HS-27A (cell line): ENCODE measurements at regions not wholly inside any gene's neighbourhood (a gene's known extent, or its start where the extent isn't known, plus 50 kb on each side); places are given as distances from the start of the nearest gene placed in this dataset.
A peak's percentile ranks its signal among the peaks of the same experiment; 100 is the strongest.
"Not testable (repeated sequence)": the region's sequence is repeated elsewhere in the genome, so short reads cannot be mapped to it uniquely, and the experiment has no call there.

Experiments used
- DNase-seq: peaks from one replicate; pipeline ENCODE4 v3.0.0-alpha.2; 2012; ENCODE audit warnings: low read depth, missing footprints

- peak; percentile 4 for DNase-seq
Observed at GRCh38 chr2:8121022-8121825, 560.6 kb upstream of the ID2 start.

GRCh38 chr2:8121826-8122513, 559.9 kb upstream of the ID2 start:
- no peak for DNase-seq

GRCh38 chr2:8122520-8122919, 559.3 kb upstream of the ID2 start:
- DNase-seq = no peak

- DNase-seq = no peak
Observed at GRCh38 chr2:8123464-8123863, 558.4 kb upstream of the ID2 start.

GRCh38 chr2:8125741-8126711, 555.8 kb upstream of the ID2 start:
- DNase-seq = no peak

GRCh38 chr2:8126783-8127182, 555.1 kb upstream of the ID2 start:
- no peak for DNase-seq

GRCh38 chr2:8131423-8131822, 550.4 kb upstream of the ID2 start:
- DNase-seq = not testable (repeated sequence)

GRCh38 chr2:8132351-8132831, 549.5 kb upstream of the ID2 start:
- no peak for DNase-seq

GRCh38 chr2:8132879-8133278, 549.0 kb upstream of the ID2 start:
- no peak for DNase-seq

GRCh38 chr2:8133363-8133762, 548.5 kb upstream of the ID2 start:
- no peak for DNase-seq

GRCh38 chr2:8133913-8134472, 547.9 kb upstream of the ID2 start:
- no peak for DNase-seq

- no peak for DNase-seq
Observed at GRCh38 chr2:8134473-8134932, 547.4 kb upstream of the ID2 start.

GRCh38 chr2:8134985-8135682, 546.7 kb upstream of the ID2 start:
- no peak for DNase-seq

GRCh38 chr2:8137801-8138200, 544.1 kb upstream of the ID2 start:
- DNase-seq = no peak

- no peak for DNase-seq
Observed at GRCh38 chr2:8138525-8138922, 543.3 kb upstream of the ID2 start.

GRCh38 chr2:8138923-8139667, 542.8 kb upstream of the ID2 start:
- no peak for DNase-seq

- no peak for DNase-seq
Observed at GRCh38 chr2:8139668-8140200, 542.1 kb upstream of the ID2 start.

- DNase-seq = no peak
Observed at GRCh38 chr2:8141079-8141707, 540.7 kb upstream of the ID2 start.

GRCh38 chr2:8141780-8142179, 540.1 kb upstream of the ID2 start:
- DNase-seq = no peak

GRCh38 chr2:8142461-8142860, 539.4 kb upstream of the ID2 start:
- DNase-seq = no peak
